COLO668 (cell line): ENCODE measurements at regions not wholly inside any gene's neighbourhood (a gene's known extent, or its start where the extent isn't known, plus 50 kb on each side); places are given as distances from the start of the nearest gene placed in this dataset.

ENCODE experiments used
- DNase-seq: peaks from one replicate; lab custom pipeline; 2025; ENCODE audit not compliant: unreplicated experiment; lab: John Stamatoyannopoulos, UW

- DNase-seq = no peak
Measured at GRCh38 chr6:137688230-137688971, 178.7 kb upstream of the TNFAIP3 start.

- no peak for DNase-seq
Measured at GRCh38 chr6:137689377-137689776, 177.7 kb upstream of the TNFAIP3 start.

- DNase-seq = no peak
Measured at GRCh38 chr6:137690034-137690433, 177.0 kb upstream of the TNFAIP3 start.

GRCh38 chr6:137690721-137691120 is 176.3 kb upstream of the TNFAIP3 start:
- DNase-seq = no peak

- no peak for DNase-seq
Measured at GRCh38 chr6:137692308-137692707, 174.8 kb upstream of the TNFAIP3 start.

- no peak for DNase-seq
Measured at GRCh38 chr6:137692806-137693205, 174.3 kb upstream of the TNFAIP3 start.

- DNase-seq = no peak
Measured at GRCh38 chr6:137693711-137694110, 173.3 kb upstream of the TNFAIP3 start.

GRCh38 chr6:137696765-137697164 is 170.3 kb upstream of the TNFAIP3 start:
- DNase-seq = no peak

- peak; percentile 3 for DNase-seq
Measured at GRCh38 chr6:137697267-137697938, 169.7 kb upstream of the TNFAIP3 start.

GRCh38 chr6:137698636-137699030 is 168.4 kb upstream of the TNFAIP3 start:
- peak; percentile 1 for DNase-seq

GRCh38 chr6:137699031-137699683 is 167.9 kb upstream of the TNFAIP3 start:
- no peak for DNase-seq

GRCh38 chr6:137700161-137700560 is 166.9 kb upstream of the TNFAIP3 start:
- DNase-seq = no peak

- no peak for DNase-seq
Measured at GRCh38 chr6:137700751-137701477, 166.1 kb upstream of the TNFAIP3 start.

GRCh38 chr6:137701942-137702341 is 165.1 kb upstream of the TNFAIP3 start:
- no peak for DNase-seq

- no peak for DNase-seq
Measured at GRCh38 chr6:137702791-137703424, 164.2 kb upstream of the TNFAIP3 start.

GRCh38 chr6:137704802-137705159 is 162.3 kb upstream of the TNFAIP3 start:
- DNase-seq = no peak

- DNase-seq = peak; percentile 43
Measured at GRCh38 chr6:137705160-137706082, 161.6 kb upstream of the TNFAIP3 start.

- no peak for DNase-seq
Measured at GRCh38 chr6:137706083-137706750, 160.8 kb upstream of the TNFAIP3 start.

GRCh38 chr6:137707038-137707589 is 159.9 kb upstream of the TNFAIP3 start:
- DNase-seq = no peak
